H1 (cell line): ENCODE measurements at regions not wholly inside any gene's neighbourhood (a gene's known extent, or its start where the extent isn't known, plus 50 kb on each side); places are given as distances from the start of the nearest gene placed in this dataset.

ENCODE experiments used
- CTCF ChIA-PET: fragments of 300-600 bp; sonication (Branson Sonifier 250); formaldehyde crosslinking; loops from one replicate; lab custom pipeline; 2021; ENCODE audit not compliant: partially characterized antibody; lab: Charles Lee
- POLR2A ChIA-PET: fragments of 300-600 bp; sonication (Branson Sonifier 250); formaldehyde crosslinking; loops from one replicate; lab custom pipeline; 2021; ENCODE audit warnings: inconsistent platforms; ENCODE audit not compliant: partially characterized antibody; lab: Charles Lee
- DNase-seq, 2 experiments: peaks; one replicate each; pipeline versions ENCODE4 v3.0.0 to v3.0.0-alpha.2; 2010 to 2022; ENCODE audit warnings: low spot score in 2 of 2, low read depth in 1 of 2, mixed read lengths in 1 of 2
- FAIRE-seq: peaks from 2 replicates; lab custom pipeline; 2011; peaks lifted over from hg19 to GRCh38; lab: Jason Lieb, UNC
- H2AFZ ChIP-seq: 2 replicates; pipeline ENCODE4 v1.8.1; 2012; ENCODE audit warnings: low read length, inconsistent platforms
- H2AK5ac ChIP-seq: 2 replicates; pipeline ENCODE4 v1.6.1; 2013; ENCODE audit warnings: low read depth, low read length
- H2BK120ac ChIP-seq: replicated peaks from 2 replicates; pipeline ENCODE3; 2013; ENCODE audit warnings: low read depth, low read length, inconsistent platforms
- H2BK12ac ChIP-seq: 2 replicates; pipeline ENCODE4 v1.6.1; 2013; ENCODE audit warnings: low read depth, low read length
- H2BK15ac ChIP-seq: 2 replicates; pipeline ENCODE4 v1.6.1; 2013; ENCODE audit warnings: low read length
- H2BK20ac ChIP-seq: 2 replicates; pipeline ENCODE4 v1.6.1; 2013; ENCODE audit warnings: low read length
- H2BK5ac ChIP-seq: 2 replicates; pipeline ENCODE4 v1.6.1; 2013; ENCODE audit warnings: low read depth, low read length
- H3K14ac ChIP-seq: 2 replicates; pipeline ENCODE4 v1.6.1; 2013; ENCODE audit warnings: inconsistent platforms; ENCODE audit not compliant: insufficient read length
- H3K18ac ChIP-seq: 2 replicates; pipeline ENCODE4 v1.6.1; 2013; ENCODE audit warnings: low read length; ENCODE audit errors: extremely low read depth
- H3K23ac ChIP-seq: 2 replicates; pipeline ENCODE4 v1.6.1; 2013; ENCODE audit warnings: inconsistent platforms; ENCODE audit not compliant: insufficient read length
- H3K23me2 ChIP-seq: 2 replicates; pipeline ENCODE4 v1.6.1; 2013; ENCODE audit warnings: low read depth, low read length
- H3K27ac ChIP-seq: 2 replicates; pipeline ENCODE4 v1.6.1; 2011; ENCODE audit warnings: low read depth, low read length, inconsistent platforms
- H3K27me3 ChIP-seq, 4 experiments: replicated peaks in 1 of 4; 1 replicate in 1 of 4; 2 replicates in 3 of 4; pipeline versions ENCODE4 v1.6.1 to v1.8.1; 2011 to 2013; ENCODE audit warnings: low read length in 3 of 4, mild to moderate bottlenecking in 3 of 4, inconsistent platforms in 2 of 4, mixed read lengths in 2 of 4, moderate library complexity in 1 of 4; ENCODE audit not compliant: control insufficient read depth in 3 of 4, insufficient read depth in 3 of 4; ENCODE audit errors: extremely low read depth in 1 of 4
- H3K36me3 ChIP-seq, 4 experiments: 2 replicates each; pipeline versions ENCODE4 v1.6.1 to v1.8.1; 2011 to 2013; ENCODE audit warnings: mild to moderate bottlenecking in 4 of 4, low read length in 3 of 4, moderate library complexity in 2 of 4, control low read depth in 1 of 4, inconsistent platforms in 1 of 4; ENCODE audit not compliant: insufficient read depth in 4 of 4, control insufficient read depth in 2 of 4
- H3K4ac ChIP-seq: replicated peaks from 2 replicates; pipeline ENCODE3; 2013; ENCODE audit warnings: low read length, low read depth, mixed read lengths, inconsistent platforms; ENCODE audit not compliant: insufficient read length
- H3K4me1 ChIP-seq, 4 experiments: replicated peaks in 1 of 4; 1 replicate in 1 of 4; 2 replicates in 3 of 4; pipeline versions ENCODE4 v1.6.1 to v1.8.1; 2011 to 2013; ENCODE audit warnings: low read length in 3 of 4, inconsistent platforms in 2 of 4, mixed read lengths in 1 of 4; ENCODE audit not compliant: insufficient read depth in 4 of 4, control insufficient read depth in 3 of 4
- H3K4me2 ChIP-seq, 2 experiments: 2 replicates each; pipeline versions ENCODE4 v1.6.1 to v1.8.1; 2011 to 2013; ENCODE audit warnings: low read depth in 2 of 2, low read length in 2 of 2, control low read depth in 1 of 2, inconsistent platforms in 1 of 2, mild to moderate bottlenecking in 1 of 2; ENCODE audit not compliant: insufficient read depth in 1 of 2
- H3K4me3 ChIP-seq, 4 experiments: fragments of 200-600, 300-600 bp in 1 of 4; sonication (generic), shearing (Covaris generic), sonication (Bioruptor Twin) in 1 of 4; 2 replicates each; pipeline versions ENCODE4 v1.5.1 to v1.8.1; 2011 to 2016; ENCODE audit warnings: low read length in 4 of 4, low read depth in 3 of 4, control low read depth in 2 of 4, inconsistent platforms in 2 of 4, mild to moderate bottlenecking in 2 of 4, mixed read lengths in 1 of 4, moderate library complexity in 1 of 4; ENCODE audit not compliant: insufficient read depth in 2 of 4; ENCODE audit errors: extremely low read depth in 1 of 4
- H3K56ac ChIP-seq: replicated peaks from 2 replicates; pipeline ENCODE3; 2013; ENCODE audit warnings: low read depth, mild to moderate bottlenecking, mixed read lengths, low read length, inconsistent platforms; ENCODE audit not compliant: insufficient read length
- H3K79me1 ChIP-seq: 2 replicates; pipeline ENCODE4 v1.6.1; 2013; ENCODE audit warnings: low read depth, low read length, control low read depth
- H3K79me2 ChIP-seq, 2 experiments: 2 replicates each; pipeline versions ENCODE4 v1.6.1 to v1.8.1; 2012 to 2013; ENCODE audit warnings: low read length in 2 of 2, mild to moderate bottlenecking in 2 of 2, inconsistent platforms in 1 of 2; ENCODE audit not compliant: insufficient read depth in 2 of 2, control insufficient read depth in 1 of 2
- H3K9ac ChIP-seq, 4 experiments: replicated peaks in 1 of 4; 1 replicate in 1 of 4; 2 replicates in 3 of 4; pipeline versions ENCODE4 v1.6.1 to v1.8.1; 2011 to 2013; ENCODE audit warnings: low read depth in 3 of 4, low read length in 3 of 4, control low read depth in 2 of 4, mild to moderate bottlenecking in 2 of 4, moderate library complexity in 2 of 4, inconsistent platforms in 1 of 4; ENCODE audit errors: extremely low read depth in 1 of 4
- H3K9me3 ChIP-seq, 2 experiments: 2 replicates each; pipeline versions ENCODE4 v1.6.1 to v1.8.1; 2012 to 2013; ENCODE audit warnings: mild to moderate bottlenecking in 2 of 2, moderate library complexity in 2 of 2, control low read depth in 1 of 2, inconsistent platforms in 1 of 2, low read depth in 1 of 2, low read length in 1 of 2, mixed read lengths in 1 of 2; ENCODE audit not compliant: insufficient read depth in 2 of 2
- H4K20me1 ChIP-seq, 2 experiments: replicated peaks in 1 of 2; 2 replicates each; pipeline versions ENCODE3 to v1.8.1; 2011 to 2013; ENCODE audit warnings: inconsistent platforms in 2 of 2, low read length in 2 of 2, mild to moderate bottlenecking in 1 of 2; ENCODE audit not compliant: insufficient read depth in 2 of 2, control insufficient read depth in 1 of 2
- H4K5ac ChIP-seq: 2 replicates; pipeline ENCODE4 v1.6.1; 2013; ENCODE audit warnings: low read length, low read depth, mixed read lengths, inconsistent platforms; ENCODE audit not compliant: insufficient read length
- H4K8ac ChIP-seq: 2 replicates; pipeline ENCODE4 v1.8.0; 2013; ENCODE audit warnings: mild to moderate bottlenecking, moderate library complexity, low read length, inconsistent platforms; ENCODE audit not compliant: insufficient read depth; ENCODE audit errors: extremely low read depth
- H4K91ac ChIP-seq: replicated peaks from 2 replicates; pipeline ENCODE3; 2013; ENCODE audit warnings: low read length, mixed read lengths, inconsistent platforms; ENCODE audit not compliant: insufficient read length
- BCL11A ChIP-seq, 2 experiments: IDR thresholded peaks; one replicate each; pipeline ENCODE4 v1.6.1; 2011; ENCODE audit warnings: low read depth in 2 of 2, low read length in 2 of 2, mild to moderate bottlenecking in 2 of 2
- GABPA ChIP-seq: IDR thresholded peaks from 2 replicates; pipeline ENCODE4 v1.6.1; 2011; ENCODE audit warnings: mild to moderate bottlenecking, low read length, moderate library complexity, borderline replicate concordance; ENCODE audit not compliant: insufficient read depth
- POLR2AphosphoS5 ChIP-seq: IDR thresholded peaks from 2 replicates; pipeline ENCODE4 v1.6.1; 2011; ENCODE audit warnings: low read depth, low read length
- RNF2 ChIP-seq: fragments of 200-900, 300-1000 bp; sonication (generic); IDR thresholded peaks from 2 replicates; pipeline ENCODE4 v1.7.1; 2016; ENCODE audit warnings: borderline replicate concordance, low read depth, mild to moderate bottlenecking, antibody characterized with exemption, low read length; ENCODE audit not compliant: poor library complexity, severe bottlenecking; ENCODE audit errors: missing control alignments
- SP4 ChIP-seq: IDR thresholded peaks from 2 replicates; pipeline ENCODE4 v1.6.1; 2012; ENCODE audit warnings: low read length, inconsistent platforms
- TCF12 ChIP-seq: IDR thresholded peaks from 2 replicates; pipeline ENCODE4 v1.6.1; 2011; ENCODE audit warnings: low read depth, mild to moderate bottlenecking, low read length
- whole genome bisulfite sequencing, 2 experiments: shearing (Covaris generic) in 1 of 2; methylation state at CpG; one replicate each; pipeline versions ENCODE4 v1.1.6 to v1.1.7; 2013 to 2015; ENCODE audit warnings: low lambda C conversion rate in 2 of 2, mixed read lengths in 2 of 2, inconsistent platforms in 1 of 2, low coverage in 1 of 2, missing lambda C conversion rate in 1 of 2; ENCODE audit not compliant: insufficient replicate concordance in 2 of 2, insufficient coverage in 1 of 2, insufficient read length in 1 of 2; ENCODE audit errors: extremely low coverage in 1 of 2, missing lambda C conversion rate in 1 of 2; 5-methylcytosine and 5-hydroxymethylcytosine counted together
- TF ChIP-seq, protein P1 (sequence below): IDR thresholded peaks from 2 replicates; pipeline ENCODE4 v1.6.1; 2011; ENCODE audit warnings: low read depth, mild to moderate bottlenecking, low read length; ENCODE audit not compliant: insufficient read depth

GRCh38 chr13:62122434-62122833, 706.8 kb upstream of the PCDH20 start:
- 92% methylated on average over 2 of the region's 2 CpGs; no CpG with 5 or more reads in 1 of the 2 experiments for WGBS, 2 experiments

More at GRCh38 chr13:62122434-62122833, 706.8 kb upstream of the PCDH20 start:
- H4K20me1 ChIP-seq, result no peaks in the 10 kb centered on the region
- H3K36me3 ChIP-seq, result no peaks in the 10 kb centered on the region
- H2BK20ac ChIP-seq, result no peak overlapping the region
- TF ChIP-seq POLR2AphosphoS5, result no peak
- no peak for TF ChIP-seq TCF12
- TF ChIP-seq, protein P1, sequence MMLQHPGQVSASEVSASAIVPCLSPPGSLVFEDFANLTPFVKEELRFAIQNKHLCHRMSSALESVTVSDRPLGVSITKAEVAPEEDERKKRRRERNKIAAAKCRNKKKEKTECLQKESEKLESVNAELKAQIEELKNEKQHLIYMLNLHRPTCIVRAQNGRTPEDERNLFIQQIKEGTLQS, result no peak
- TF ChIP-seq GABPA, result no peak
- no peak for TF ChIP-seq SP4
- no peak for TF ChIP-seq BCL11A (IDR thresholded peaks at IDR 0.05; ENCODE audit: low read depth in 2 of 2, low read length in 2 of 2)
- TF ChIP-seq RNF2, result no peak
- H3K27ac ChIP-seq, result no peak overlapping the region
- H2AFZ ChIP-seq, result no peak overlapping the region
- H3K79me2 ChIP-seq, result no peaks in the 10 kb centered on the region
- no peak overlapping the region for H3K14ac ChIP-seq
- H3K4me2 ChIP-seq, result no peak overlapping the region
- no peak overlapping the region for H4K91ac ChIP-seq
- no peak overlapping the region for H2BK12ac ChIP-seq
- H3K27me3 ChIP-seq, result no peaks in the 10 kb centered on the region
- no peaks in the 10 kb centered on the region for H3K4me1 ChIP-seq
- H3K4me3 ChIP-seq, result no peak overlapping the region
- H3K9me3 ChIP-seq, result no peaks in the 10 kb centered on the region
- no peaks in the 10 kb centered on the region for H3K23me2 ChIP-seq
- DNase-seq (no peak), FAIRE-seq (no peak)
- ChIA-PET POLR2A (no interaction called here), CTCF (interaction anchor here (0.6 to 3.4 kb wide), 6 partner anchors 9 to 924 kb away, joined by 3 to 48 read pairs (median 6); no protein-coding TSS in a partner anchor)
- H4K5ac ChIP-seq, result no peak overlapping the region
- H3K9ac ChIP-seq, result no peak overlapping the region
- H3K56ac ChIP-seq, result no peak overlapping the region
- H2AK5ac ChIP-seq, result no peak overlapping the region
- no peak overlapping the region for H2BK120ac ChIP-seq
- H4K8ac ChIP-seq, result no peak overlapping the region
- no peak overlapping the region for H3K4ac ChIP-seq
- H3K23ac ChIP-seq, result no peak overlapping the region
- no peak overlapping the region for H2BK5ac ChIP-seq
- H3K18ac ChIP-seq, result no peak overlapping the region
- H3K79me1 ChIP-seq, result no peaks in the 10 kb centered on the region
- H2BK15ac ChIP-seq, result no peak overlapping the region
